ENCODE measurements at regions not wholly inside any gene's neighbourhood (a gene's known extent, or its start where the extent isn't known, plus 50 kb on each side); places are given as distances from the start of the nearest gene placed in this dataset.
"Not testable (repeated sequence)": the region's sequence is repeated elsewhere in the genome, so short reads cannot be mapped to it uniquely, and the experiment has no call there.

- Histone ChIP-seq H3K4me3 (no peak overlapping the region), H3K27ac (no peak overlapping the region), H3K9me3 (no peaks in the 10 kb centered on the region), H3K4me1 (no peaks in the 10 kb centered on the region), H3K36me3 (no peaks in the 10 kb centered on the region), H3K27me3 (no peaks in the 10 kb centered on the region)
- ATAC-seq (no peak), DNase-seq (peak in 1 of 4 donors; percentile 65)
- intact Hi-C loops (cut with DNase I) = no loop called here
- TF ChIP-seq CTCF (IDR thresholded peaks at IDR 0.05) = no peak
These were observed 199.1 kb downstream of the FZD1 start for GRCh38 chr7:91463330-91463729.

- DNase-seq (no peak), ATAC-seq (no peak)
- Histone ChIP-seq H3K9me3 (no peaks in the 10 kb centered on the region), H3K4me3 (no peak overlapping the region), H3K4me1 (no peaks in the 10 kb centered on the region), H3K36me3 (no peaks in the 10 kb centered on the region), H3K27me3 (no peaks in the 10 kb centered on the region), H3K27ac (no peak overlapping the region)
- intact Hi-C loops (cut with DNase I) = no loop called here
- no peak for TF ChIP-seq CTCF (IDR thresholded peaks at IDR 0.05)
These were observed 201.4 kb downstream of the FZD1 start for GRCh38 chr7:91465595-91466061.

- H3K9me3 ChIP-seq = peaks cover 0 to 6% of the 10 kb centered on the region in 2 donors
- intact Hi-C loops (cut with DNase I) = no loop called here
- no peaks in the 10 kb centered on the region for H3K36me3 ChIP-seq
- no peak for DNase-seq
- no peak for ATAC-seq
- no peak overlapping the region for H3K4me3 ChIP-seq
- no peaks in the 10 kb centered on the region for H3K27me3 ChIP-seq
- H3K27ac ChIP-seq = no peak overlapping the region
- no peaks in the 10 kb centered on the region for H3K4me1 ChIP-seq
- no peak for TF ChIP-seq CTCF (IDR thresholded peaks at IDR 0.05)
These were observed 204.0 kb downstream of the FZD1 start for GRCh38 chr7:91468256-91468655.

- no peak overlapping the region for H3K4me3 ChIP-seq
- no peaks in the 10 kb centered on the region for H3K36me3 ChIP-seq
- no peak for ATAC-seq
- H3K9me3 ChIP-seq = peaks cover 0 to 26% of the 10 kb centered on the region in 2 donors
- TF ChIP-seq CTCF (IDR thresholded peaks at IDR 0.05) = no peak
- no peak overlapping the region for H3K27ac ChIP-seq
- no peaks in the 10 kb centered on the region for H3K27me3 ChIP-seq
- DNase-seq = no peak
- no peaks in the 10 kb centered on the region for H3K4me1 ChIP-seq
- intact Hi-C loops (cut with DNase I) = no loop called here
These were observed 209.4 kb downstream of the FZD1 start for GRCh38 chr7:91473619-91474018.

- intact Hi-C loops (cut with DNase I) = no loop called here
- DNase-seq = no peak
- Histone ChIP-seq H3K4me3 (no peak overlapping the region), H3K4me1 (no peaks in the 10 kb centered on the region), H3K27ac (no peak overlapping the region), H3K9me3 (peaks cover 0 to 26% of the 10 kb centered on the region in 2 donors), H3K27me3 (no peaks in the 10 kb centered on the region), H3K36me3 (no peaks in the 10 kb centered on the region)
- TF ChIP-seq CTCF (IDR thresholded peaks at IDR 0.05) = no peak
- no peak for ATAC-seq
These were observed 209.8 kb downstream of the FZD1 start for GRCh38 chr7:91474074-91474473.

GRCh38 chr7:91480470-91480869, 216.2 kb downstream of the FZD1 start:
- H3K27me3 ChIP-seq; ATAC-seq; H3K27ac ChIP-seq; H3K4me1 ChIP-seq; H3K4me3 ChIP-seq; H3K36me3 ChIP-seq; H3K9me3 ChIP-seq; DNase-seq; intact Hi-C loops (cut with DNase I): not testable (repeated sequence)
